T47D (cell line): ENCODE measurements at regions not wholly inside any gene's neighbourhood (a gene's known extent, or its start where the extent isn't known, plus 50 kb on each side); places are given as distances from the start of the nearest gene placed in this dataset.

Experiments
- DNase-seq, 2 experiments: peaks; one replicate each; pipeline versions ENCODE4 v3.0.0 to v3.0.0-alpha.2; 2011 to 2012; ENCODE audit warnings: low read depth in 1 of 2, low spot score in 1 of 2
- JUND ChIP-seq: IDR thresholded peaks from 2 replicates; pipeline ENCODE4 v1.6.1; 2012; ENCODE audit warnings: low read depth
- in situ Hi-C: cut with HindIII; loops from 2 replicates; pipeline ENCODE4 v1.10.0; 2016; ENCODE audit warnings: low sequenced_read_pairs, low pct_unique_long_range_greater_than_20kb

DNA sequence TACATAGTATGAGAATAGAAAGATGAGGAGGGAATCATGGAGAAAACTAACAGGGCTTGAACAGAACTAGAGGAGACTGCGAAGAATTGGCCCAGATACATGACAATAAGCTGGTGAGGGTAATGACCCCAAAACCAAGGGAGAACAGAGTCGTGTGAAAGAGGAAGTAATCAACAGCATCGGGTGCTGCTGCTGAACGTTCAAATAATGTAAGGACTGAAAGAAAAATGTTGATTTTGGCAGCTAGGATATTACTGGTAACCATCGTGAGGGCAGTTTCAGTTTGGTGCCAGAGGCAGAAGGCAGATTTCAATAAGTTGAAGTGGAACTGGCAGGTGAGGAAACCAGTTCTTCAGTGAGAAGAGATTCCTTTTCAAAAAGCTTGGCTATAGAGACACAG, 66.8 kb upstream of the SMC2 start:
- in situ Hi-C loops, result no loop called here
- no peak for TF ChIP-seq JUND
- peak in 1 of 2 experiments; percentile 36 for DNase-seq

DNA sequence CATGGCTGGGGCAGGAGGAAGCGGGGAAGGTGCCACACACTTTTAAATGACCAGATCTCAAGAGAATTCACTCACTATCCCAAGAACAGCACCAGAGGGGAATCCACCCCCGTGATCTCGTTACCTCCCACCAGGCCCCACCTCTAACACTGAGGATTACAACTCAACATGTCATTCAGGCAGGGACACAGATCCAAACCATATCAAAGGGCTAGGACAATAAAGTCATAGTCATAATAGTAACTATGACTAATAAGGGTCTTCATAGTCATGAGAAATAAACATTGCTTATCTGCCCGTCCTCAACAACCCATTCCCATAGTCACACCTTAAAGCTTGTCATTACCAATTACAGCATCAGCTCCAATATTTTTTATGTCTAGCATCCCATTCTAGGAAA, 65.3 kb upstream of the SMC2 start:
- TF ChIP-seq JUND, result no peak
- DNase-seq, result no peak
- in situ Hi-C loops, result no loop called here
